Prostate gland (tissue), 2 donors: ENCODE measurements at regions not wholly inside any gene's neighbourhood (a gene's known extent, or its start where the extent isn't known, plus 50 kb on each side); places are given as distances from the start of the nearest gene placed in this dataset.

ENCODE experiments used
- DNase-seq: peaks from one replicate; pipeline ENCODE4 v3.0.0-alpha.2; 2019; ENCODE audit warnings: low spot score
- H3K27ac ChIP-seq, 2 donors: fragments of 200-600 bp; sonication (generic); 2 replicates each; pipeline ENCODE4 v1.5.1; 2017 to 2019
- H3K27me3 ChIP-seq: fragments of 200-600 bp; sonication (generic); replicated peaks from 2 replicates; pipeline ENCODE4 v1.5.1; 2019; ENCODE audit not compliant: insufficient read depth
- H3K36me3 ChIP-seq, 2 donors: fragments of 200-600 bp; sonication (generic); 1 replicate in 1 of 2; 2 replicates in 1 of 2; pipeline versions ENCODE4 v1.5.1 to v1.8.1; 2017 to 2019
- H3K4me1 ChIP-seq: fragments of 200-600 bp; sonication (generic); replicated peaks from 2 replicates; pipeline ENCODE4 v1.5.1; 2019
- H3K4me3 ChIP-seq, 2 donors: fragments of 200-600 bp; sonication (generic); 2 replicates each; pipeline ENCODE4 v1.5.1; 2017 to 2019
- H3K9me3 ChIP-seq: fragments of 200-600 bp; sonication (generic); 2 replicates; pipeline ENCODE4 v1.5.1; 2017
- CTCF ChIP-seq, 4 experiments: fragments of 200-600 bp in 2 of 4; fragments of 450-650 bp in 2 of 4; sonication (generic) in 2 of 4; IDR thresholded peaks; 1 replicate in 3 of 4; 2 replicates in 1 of 4; pipeline ENCODE4 v1.5.1; 2016 to 2019; ENCODE audit warnings: antibody characterized with exemption in 4 of 4, mild to moderate bottlenecking in 2 of 4, moderate library complexity in 2 of 4
- POLR2A ChIP-seq: fragments of 450-650 bp; IDR thresholded peaks from one replicate; pipeline ENCODE4 v1.6.1; 2016; ENCODE audit warnings: antibody characterized with exemption, mild to moderate bottlenecking
- POLR2AphosphoS5 ChIP-seq: sonication (generic); formaldehyde crosslinking; IDR thresholded peaks from one replicate; pipeline ENCODE4 v1.6.1; 2017; ENCODE audit warnings: antibody characterized with exemption
- WGBS: methylation state at CpG from one replicate; pipeline ENCODE4 v1.1.5; 2018; 5-methylcytosine and 5-hydroxymethylcytosine counted together
- intact Hi-C: fragments of 100-400 bp; cut with DNase I; formaldehyde crosslinking; loops from one replicate; pipeline ENCODE4 v1.14.2; 2022

DNA sequence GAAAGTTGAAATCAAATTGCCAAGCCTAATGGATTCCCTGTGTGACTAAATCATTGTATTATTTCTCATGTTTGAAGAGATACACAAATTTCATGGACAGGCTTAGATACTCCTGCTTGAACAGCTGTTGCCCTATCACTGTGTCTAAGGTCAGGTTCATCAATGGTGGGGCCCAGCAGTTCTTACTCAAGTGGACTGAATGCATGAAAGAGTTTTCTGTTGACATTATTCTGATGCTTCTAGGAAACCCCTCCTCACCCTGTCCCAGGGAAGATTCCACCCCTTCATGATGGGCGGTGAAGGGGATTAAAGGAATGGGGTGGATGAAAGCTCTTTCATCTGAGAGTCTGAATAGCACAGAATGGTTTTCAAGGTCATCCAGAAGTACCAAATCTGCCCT, 148.8 kb downstream of the INO80D start:
- no peaks in the 10 kb centered on the region for H3K9me3 ChIP-seq
- WGBS: 96% methylated on average over 1 of the region's 1 CpG
- no peak for TF ChIP-seq CTCF (IDR thresholded peaks at IDR 0.05)
- TF ChIP-seq POLR2AphosphoS5: no peak
- no peak for TF ChIP-seq POLR2A
- no peaks in the 10 kb centered on the region for H3K4me1 ChIP-seq
- H3K27ac ChIP-seq: no peak overlapping the region
- intact Hi-C loops: no loop called here
- no peaks in the 10 kb centered on the region for H3K27me3 ChIP-seq
- no peak for DNase-seq
- H3K36me3 ChIP-seq: no peaks in the 10 kb centered on the region
- no peak overlapping the region for H3K4me3 ChIP-seq

DNA sequence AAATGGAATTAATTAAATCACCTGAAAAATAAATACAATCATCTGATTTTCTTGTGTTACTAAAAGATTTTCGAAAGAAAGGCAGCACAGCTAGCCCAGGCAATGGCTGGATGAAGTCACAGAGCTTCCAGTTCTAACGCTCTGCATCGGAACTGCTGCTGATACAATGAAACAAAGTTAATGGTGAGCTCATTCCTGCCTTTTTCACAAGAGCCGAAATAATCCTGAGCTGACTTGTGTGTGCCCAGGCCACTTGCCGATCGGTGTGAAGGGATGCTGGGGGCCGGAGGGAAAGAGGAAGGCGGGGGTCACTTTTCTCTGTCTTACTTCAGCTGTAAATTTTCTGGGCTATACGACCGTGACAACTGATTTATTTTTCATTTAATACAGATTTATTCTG, 149.5 kb downstream of the INO80D start:
- TF ChIP-seq POLR2A (no peak), POLR2AphosphoS5 (no peak), CTCF (IDR thresholded peaks at IDR 0.05) (no peak)
- DNase-seq: no peak
- Histone ChIP-seq H3K4me3 (no peak overlapping the region), H3K36me3 (no peaks in the 10 kb centered on the region), H3K4me1 (no peaks in the 10 kb centered on the region), H3K27me3 (no peaks in the 10 kb centered on the region), H3K9me3 (no peaks in the 10 kb centered on the region), H3K27ac (no peak overlapping the region)
- WGBS: 80% methylated on average over 10 of the region's 10 CpGs
- intact Hi-C loops: no loop called here

DNA sequence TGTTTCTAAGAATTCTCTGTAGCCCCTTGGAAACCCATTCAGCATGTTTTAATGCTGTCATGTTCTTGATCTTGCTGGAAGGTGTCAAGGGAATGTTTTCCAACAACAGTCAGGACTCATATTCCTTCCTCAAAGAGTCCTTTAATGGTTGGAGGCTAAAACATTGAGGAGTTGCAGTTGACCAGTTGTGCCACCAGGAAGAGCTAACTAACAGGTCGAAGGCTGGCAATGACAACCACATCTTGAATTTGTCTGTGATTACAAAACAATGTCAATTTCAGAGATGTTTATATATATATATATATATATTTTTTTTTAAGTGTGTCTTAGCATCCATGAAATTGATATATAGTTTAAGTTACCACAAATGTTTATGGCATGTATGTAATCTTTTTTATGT, 151.5 kb downstream of the INO80D start:
- Histone ChIP-seq H3K27ac (no peak overlapping the region), H3K36me3 (no peaks in the 10 kb centered on the region), H3K9me3 (no peaks in the 10 kb centered on the region), H3K4me3 (no peak overlapping the region), H3K27me3 (no peaks in the 10 kb centered on the region), H3K4me1 (no peaks in the 10 kb centered on the region)
- intact Hi-C loops: no loop called here
- no peak for DNase-seq
- 87% methylated on average over 1 of the region's 1 CpG for WGBS
- TF ChIP-seq POLR2A: no peak

- no peak for DNase-seq
- H3K4me1 ChIP-seq: no peaks in the 10 kb centered on the region
- no peaks in the 10 kb centered on the region for H3K36me3 ChIP-seq
- no peak overlapping the region for H3K4me3 ChIP-seq
- WGBS: 67% methylated on average over 2 of the region's 2 CpGs
- H3K9me3 ChIP-seq: no peaks in the 10 kb centered on the region
- H3K27me3 ChIP-seq: no peaks in the 10 kb centered on the region
- H3K27ac ChIP-seq: no peak overlapping the region
- intact Hi-C loops: no loop called here
- no peak for TF ChIP-seq POLR2A
- no peak for TF ChIP-seq CTCF (IDR thresholded peaks at IDR 0.05)
- no peak for TF ChIP-seq POLR2AphosphoS5
Observed at GRCh38 chr2:205932861-205933260, 153.1 kb downstream of the INO80D start.

DNA sequence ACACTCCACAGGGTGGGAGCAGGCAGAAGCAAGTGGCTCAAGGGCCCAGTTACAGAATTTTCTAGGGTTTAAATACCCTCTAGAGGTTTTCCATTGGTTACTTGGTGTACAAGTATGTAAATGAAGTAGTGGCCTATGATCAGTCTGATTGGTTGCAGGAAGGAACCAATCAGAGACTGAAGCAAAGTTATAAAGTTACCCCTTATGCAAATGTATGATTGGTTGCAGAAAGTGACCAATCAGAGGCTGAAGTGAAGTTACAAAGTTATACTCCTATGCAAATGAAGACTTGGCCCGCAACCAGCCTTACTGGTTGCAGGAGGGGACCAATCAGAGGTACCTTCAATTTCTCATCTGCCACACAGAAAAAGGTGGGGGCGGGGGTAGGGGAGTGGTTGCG, 154.6 kb downstream of the INO80D start:
- DNase-seq: no peak
- intact Hi-C loops: no loop called here
- H3K4me3 ChIP-seq: no peak overlapping the region
- no peaks in the 10 kb centered on the region for H3K36me3 ChIP-seq
- H3K27me3 ChIP-seq: no peaks in the 10 kb centered on the region
- H3K9me3 ChIP-seq: no peaks in the 10 kb centered on the region
- WGBS: 93% methylated on average over 3 of the region's 3 CpGs
- no peak overlapping the region for H3K27ac ChIP-seq
- TF ChIP-seq CTCF (IDR thresholded peaks at IDR 0.05): no peak
- TF ChIP-seq POLR2A: no peak
- no peak for TF ChIP-seq POLR2AphosphoS5
- no peaks in the 10 kb centered on the region for H3K4me1 ChIP-seq
